Brain microvascular endothelial cell (primary cell): ENCODE measurements at regions not wholly inside any gene's neighbourhood (a gene's known extent, or its start where the extent isn't known, plus 50 kb on each side); places are given as distances from the start of the nearest gene placed in this dataset.
"Not testable (repeated sequence)": the region's sequence is repeated elsewhere in the genome, so short reads cannot be mapped to it uniquely, and the experiment has no call there.

ENCODE experiments used
- DNase-seq: peaks from one replicate; pipeline ENCODE4 v3.0.0-alpha.2; 2020
- H3K27ac ChIP-seq: fragments of 250-450 bp; sonication (Bioruptor Pico); 2 replicates; pipeline ENCODE4 v1.5.1; 2020; ENCODE audit warnings: mild to moderate bottlenecking, moderate library complexity
- H3K27me3 ChIP-seq: fragments of 250-450 bp; sonication (Bioruptor Pico); replicated peaks from 2 replicates; pipeline ENCODE4 v1.5.1; 2020; ENCODE audit warnings: mild to moderate bottlenecking
- H3K36me3 ChIP-seq: fragments of 250-450 bp; sonication (Bioruptor Pico); replicated peaks from 2 replicates; pipeline ENCODE4 v1.5.1; 2020; ENCODE audit warnings: mild to moderate bottlenecking
- H3K4me3 ChIP-seq: 2 replicates; pipeline ENCODE4 v1.5.1; 2011; ENCODE audit warnings: low read depth, mild to moderate bottlenecking, control low read depth, low read length, moderate library complexity
- in situ Hi-C: cut with HindIII; loops from 2 replicates; pipeline ENCODE4 v1.10.0; 2017; ENCODE audit warnings: low sequenced_read_pairs, low pct_ligation_motif_present
- TF ChIP-seq, protein P1 (sequence below): IDR thresholded peaks from 2 replicates; pipeline ENCODE4 v1.5.1; 2011; ENCODE audit warnings: low read depth, mild to moderate bottlenecking, moderate library complexity, low read length, control low read depth, inconsistent platforms; ENCODE audit errors: missing control alignments

DNA sequence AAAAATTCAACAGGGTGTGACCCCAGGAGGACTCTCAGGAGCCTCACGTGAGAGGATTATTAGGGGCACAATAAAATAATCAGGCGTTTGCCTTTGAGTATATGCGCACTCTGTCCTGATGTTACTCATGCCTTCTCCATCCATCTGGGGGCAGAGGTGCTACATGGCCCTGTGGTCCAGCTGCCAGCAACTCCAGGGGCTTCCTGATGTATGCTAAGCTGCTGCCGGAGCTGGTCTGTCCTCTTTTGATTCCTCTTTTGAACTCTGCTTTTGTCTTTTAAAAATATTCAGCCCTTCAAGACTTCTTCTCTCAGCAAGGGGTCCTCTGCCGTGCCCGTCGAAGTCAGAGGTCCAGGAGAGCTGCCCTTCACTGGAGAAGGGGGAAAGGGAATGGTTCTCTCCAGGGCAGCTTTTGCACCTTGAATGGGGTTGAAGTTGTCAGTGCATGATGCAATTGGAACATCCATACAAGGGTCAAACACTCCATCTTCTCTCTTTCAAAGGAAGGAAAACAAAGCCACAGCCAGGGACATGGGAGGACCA lies 431.4 kb downstream of the SHISA9 start:
- DNase-seq, result no peak
- Histone ChIP-seq H3K4me3 (no peak overlapping the region), H3K27me3 (no peaks in the 10 kb centered on the region), H3K36me3 (no peaks in the 10 kb centered on the region), H3K27ac (no peak overlapping the region)
- in situ Hi-C loops, result no loop called here
- TF ChIP-seq, protein P1, sequence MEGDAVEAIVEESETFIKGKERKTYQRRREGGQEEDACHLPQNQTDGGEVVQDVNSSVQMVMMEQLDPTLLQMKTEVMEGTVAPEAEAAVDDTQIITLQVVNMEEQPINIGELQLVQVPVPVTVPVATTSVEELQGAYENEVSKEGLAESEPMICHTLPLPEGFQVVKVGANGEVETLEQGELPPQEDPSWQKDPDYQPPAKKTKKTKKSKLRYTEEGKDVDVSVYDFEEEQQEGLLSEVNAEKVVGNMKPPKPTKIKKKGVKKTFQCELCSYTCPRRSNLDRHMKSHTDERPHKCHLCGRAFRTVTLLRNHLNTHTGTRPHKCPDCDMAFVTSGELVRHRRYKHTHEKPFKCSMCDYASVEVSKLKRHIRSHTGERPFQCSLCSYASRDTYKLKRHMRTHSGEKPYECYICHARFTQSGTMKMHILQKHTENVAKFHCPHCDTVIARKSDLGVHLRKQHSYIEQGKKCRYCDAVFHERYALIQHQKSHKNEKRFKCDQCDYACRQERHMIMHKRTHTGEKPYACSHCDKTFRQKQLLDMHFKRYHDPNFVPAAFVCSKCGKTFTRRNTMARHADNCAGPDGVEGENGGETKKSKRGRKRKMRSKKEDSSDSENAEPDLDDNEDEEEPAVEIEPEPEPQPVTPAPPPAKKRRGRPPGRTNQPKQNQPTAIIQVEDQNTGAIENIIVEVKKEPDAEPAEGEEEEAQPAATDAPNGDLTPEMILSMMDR, result no peak

DNA sequence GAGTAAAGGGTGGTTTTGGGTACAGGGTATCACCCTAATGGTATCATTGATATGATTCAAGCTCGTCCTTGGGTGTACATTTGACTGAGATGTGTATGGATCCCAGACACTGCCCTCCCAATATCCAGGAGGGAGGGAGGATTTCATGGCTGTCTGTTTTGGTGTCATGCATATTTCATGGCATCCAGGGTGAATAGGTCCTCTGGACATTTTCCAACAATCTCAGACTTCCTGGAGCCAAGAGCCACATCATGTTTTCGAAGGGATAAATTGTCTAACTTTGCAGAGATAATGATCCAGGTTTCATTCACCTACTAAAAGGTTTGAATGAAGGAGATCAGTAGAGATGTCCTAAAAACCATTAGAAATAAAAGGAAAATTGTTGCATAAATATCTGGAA lies 431.9 kb downstream of the SHISA9 start:
- Histone ChIP-seq H3K27ac (no peak overlapping the region), H3K4me3 (no peak overlapping the region), H3K36me3 (no peaks in the 10 kb centered on the region), H3K27me3 (no peaks in the 10 kb centered on the region)
- DNase-seq, result no peak
- in situ Hi-C loops, result no loop called here
- TF ChIP-seq, protein P1, result no peak

DNA sequence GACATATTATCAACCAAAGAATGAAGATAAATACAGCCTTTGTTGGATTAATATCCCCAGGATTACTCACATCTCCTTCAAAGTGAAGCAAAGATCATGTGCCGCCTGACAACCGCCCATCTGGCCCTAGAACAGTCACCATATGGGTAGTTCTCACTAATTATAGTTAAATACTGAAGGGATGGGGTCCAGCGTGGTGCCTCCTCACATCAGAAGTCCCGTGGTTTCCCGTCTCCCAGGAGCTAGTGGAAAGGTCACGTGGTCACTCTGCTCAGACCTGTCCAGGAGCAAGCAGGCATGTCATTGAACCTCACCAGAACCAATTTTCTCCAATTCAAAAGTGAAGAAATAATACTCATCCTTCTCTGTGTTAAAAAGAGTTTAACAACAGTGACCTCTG lies 434.5 kb downstream of the SHISA9 start:
- Histone ChIP-seq H3K4me3 (no peak overlapping the region), H3K27ac (no peak overlapping the region), H3K27me3 (no peaks in the 10 kb centered on the region), H3K36me3 (no peaks in the 10 kb centered on the region)
- no peak for DNase-seq
- TF ChIP-seq, protein P1, result no peak
- in situ Hi-C loops, result no loop called here

DNA sequence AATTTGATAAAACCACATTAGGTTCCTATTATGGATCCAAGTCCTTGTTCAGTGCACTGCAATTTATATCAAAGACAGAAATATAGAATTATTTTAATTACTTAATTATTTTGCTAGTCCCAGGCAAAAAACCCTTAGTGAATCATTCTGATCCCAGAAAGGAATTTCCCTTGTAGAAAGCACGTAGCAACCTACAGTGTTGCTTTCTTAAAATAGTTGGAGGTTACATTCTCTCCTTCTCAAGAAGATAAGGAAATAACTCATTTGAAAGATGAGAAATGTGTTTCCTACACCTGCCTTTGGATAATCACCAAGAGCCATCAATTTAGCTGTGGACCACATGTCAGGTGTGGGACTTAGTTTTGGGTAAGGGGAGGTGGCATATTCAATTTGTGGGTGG lies 434.9 kb downstream of the SHISA9 start:
- in situ Hi-C loops, result no loop called here
- Histone ChIP-seq H3K27ac (no peak overlapping the region), H3K36me3 (no peaks in the 10 kb centered on the region), H3K27me3 (no peaks in the 10 kb centered on the region), H3K4me3 (no peak overlapping the region)
- TF ChIP-seq, protein P1, result no peak
- no peak for DNase-seq

DNA sequence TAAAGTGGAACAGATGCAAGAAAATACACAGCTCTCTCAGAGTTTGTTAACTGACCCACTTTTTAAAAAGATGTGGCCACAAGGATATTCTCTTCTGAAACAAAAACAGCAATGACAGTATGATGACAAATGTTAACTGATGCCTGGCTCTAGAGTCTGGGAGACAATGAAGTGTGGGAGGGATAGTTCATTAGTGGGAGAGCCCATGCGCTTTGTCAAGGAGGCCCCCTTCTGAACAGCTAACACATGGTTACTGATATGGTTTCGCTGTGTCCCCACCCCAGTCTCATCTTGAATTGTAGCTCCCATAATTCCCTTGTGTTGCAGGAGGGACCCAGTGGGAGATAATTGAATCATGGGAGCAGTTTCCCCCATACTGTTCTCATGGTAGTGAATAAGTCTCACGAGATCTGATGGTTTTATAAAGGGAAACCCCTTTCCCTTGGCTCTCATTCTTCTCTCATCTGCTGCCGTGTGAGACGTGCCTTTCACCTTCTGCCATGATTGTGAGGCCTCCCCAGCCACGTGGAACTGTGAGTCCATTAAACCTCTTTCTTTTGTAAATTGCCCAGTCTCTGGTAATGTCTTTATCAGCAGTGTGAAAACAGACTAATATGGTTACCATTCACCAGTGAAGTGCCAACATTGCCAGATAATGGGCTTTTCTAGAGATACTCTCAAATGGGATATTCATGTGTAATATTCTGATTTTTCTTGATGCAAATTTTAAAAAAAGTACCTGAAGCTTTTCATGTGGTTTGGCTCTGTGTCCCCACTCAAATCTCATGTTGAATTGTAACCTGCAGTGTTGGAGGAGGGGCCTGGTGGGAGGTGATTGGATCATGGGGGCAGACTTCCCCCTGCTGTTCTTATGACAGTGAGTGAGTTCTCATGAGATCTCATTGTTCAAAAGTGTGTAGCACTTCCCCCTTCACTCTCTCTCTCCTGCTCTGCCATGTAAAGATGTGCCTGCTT lies 435.8 kb downstream of the SHISA9 start:
- DNase-seq, in situ Hi-C loops: not testable (repeated sequence)

DNA sequence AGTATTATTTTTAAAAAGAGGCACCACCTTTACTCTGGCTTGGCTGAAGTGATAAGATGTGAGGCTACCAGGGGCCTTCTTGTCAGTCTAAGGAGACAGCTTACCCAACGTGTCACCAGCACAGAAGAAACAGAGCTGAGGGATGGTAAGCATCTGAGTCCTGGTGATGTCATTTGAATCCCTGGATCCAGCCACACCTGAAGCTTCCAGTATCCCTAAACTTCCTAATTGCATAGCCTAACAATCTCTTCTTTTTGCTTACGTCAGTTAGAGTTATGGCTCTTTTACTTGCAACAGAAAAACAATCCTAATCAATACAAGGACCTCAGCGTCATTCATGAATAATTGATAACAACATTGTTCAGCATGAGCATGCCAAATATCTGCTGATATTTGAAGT lies 436.6 kb downstream of the SHISA9 start:
- no peak for DNase-seq
- in situ Hi-C loops, result no loop called here
- TF ChIP-seq, protein P1, result no peak
- Histone ChIP-seq H3K36me3 (no peaks in the 10 kb centered on the region), H3K27me3 (no peaks in the 10 kb centered on the region), H3K27ac (no peak overlapping the region), H3K4me3 (no peak overlapping the region)

More for the DNA sequence above, 435.8 kb downstream of the SHISA9 start:
- H3K36me3 ChIP-seq, H3K4me3 ChIP-seq, H3K27me3 ChIP-seq, H3K27ac ChIP-seq: not testable (repeated sequence)
